ENCODE measurements at regions not wholly inside any gene's neighbourhood (a gene's known extent, or its start where the extent isn't known, plus 50 kb on each side); places are given as distances from the start of the nearest gene placed in this dataset.
"Not testable (repeated sequence)": the region's sequence is repeated elsewhere in the genome, so short reads cannot be mapped to it uniquely, and the experiment has no call there.

- BruUV-seq (replicated peaks): no TSS peak
- Histone ChIP-seq H3K36me3 (ENCODE audit: insufficient read depth, low read length) (no peaks in the 10 kb centered on the region), H3K4me3 (ENCODE audit: low read depth, low read length, poor library complexity, severe bottlenecking) (no peak overlapping the region), H3K27ac (ENCODE audit: low read depth, low read length, poor library complexity, severe bottlenecking) (no peak overlapping the region), H3K79me2 (ENCODE audit: insufficient read depth, low read depth, low read length) (no peaks in the 10 kb centered on the region), H3K4me1 (ENCODE audit: insufficient read depth, low read length, poor library complexity, severe bottlenecking) (no peaks in the 10 kb centered on the region), H3K4me2 (ENCODE audit: low read length) (no peak overlapping the region), H3K9me3 (ENCODE audit: low read length) (no peaks in the 10 kb centered on the region), H4K20me1 (ENCODE audit: insufficient read depth, low read length) (no peaks in the 10 kb centered on the region), H2AFZ (ENCODE audit: low read length) (no peak overlapping the region), H3K9me2 (ENCODE audit: insufficient read depth, low read length) (no peaks in the 10 kb centered on the region)
- TF ChIP-seq CTCF (conservative IDR thresholded peaks at IDR 0.05; ENCODE audit: low read length) (no peak), EZH2phosphoT487 (IDR thresholded peaks at IDR 0.05; ENCODE audit: borderline replicate concordance, low read depth, low read length) (no peak)
- DNase-seq (ENCODE audit: low spot score): no peak
- CTCF ChIA-PET (ENCODE audit: unreplicated experiment): no interaction called here
- intact Hi-C loops (cut with micrococcal nuclease; ENCODE audit: unreplicated experiment): no loop called here
- POLR2A ChIA-PET: no interaction called here
Observed at GRCh38 chr18:75845413-75845812, 417.9 kb upstream of the SMIM21 start.

DNA sequence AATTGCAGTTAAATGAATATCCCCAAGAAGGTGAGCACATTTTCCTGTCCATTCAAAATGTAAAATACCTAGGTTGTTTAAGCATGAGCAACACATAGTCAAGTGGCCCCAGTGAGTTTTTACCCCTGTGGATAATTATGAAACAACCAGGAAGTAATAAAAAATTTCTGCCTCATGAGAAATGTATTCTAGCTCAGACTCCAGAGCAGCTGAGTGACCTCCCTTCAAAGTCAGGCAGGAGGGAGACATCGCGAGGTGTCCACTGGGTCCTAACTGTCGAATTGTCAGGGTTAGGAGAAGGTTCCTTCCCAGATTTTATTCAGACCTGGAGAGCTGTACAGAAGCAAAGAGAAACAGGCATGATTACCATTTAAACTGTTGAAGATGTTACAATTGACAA, 416.6 kb upstream of the SMIM21 start:
- no peaks in the 10 kb centered on the region for H3K4me1 ChIP-seq (ENCODE audit: insufficient read depth, low read length, poor library complexity, severe bottlenecking)
- BruUV-seq (replicated peaks): no TSS peak
- no peaks in the 10 kb centered on the region for H3K9me2 ChIP-seq (ENCODE audit: insufficient read depth, low read length)
- no peaks in the 10 kb centered on the region for H3K9me3 ChIP-seq (ENCODE audit: low read length)
- H3K4me2 ChIP-seq (ENCODE audit: low read length): no peak overlapping the region
- POLR2A ChIA-PET: no interaction called here
- DNase-seq (ENCODE audit: low spot score): no peak
- H2AFZ ChIP-seq (ENCODE audit: low read length): no peak overlapping the region
- no peak overlapping the region for H3K4me3 ChIP-seq (ENCODE audit: low read depth, low read length, poor library complexity, severe bottlenecking)
- no peak overlapping the region for H3K27ac ChIP-seq (ENCODE audit: low read depth, low read length, poor library complexity, severe bottlenecking)
- no peak for TF ChIP-seq CTCF (conservative IDR thresholded peaks at IDR 0.05; ENCODE audit: low read length)
- TF ChIP-seq EZH2phosphoT487 (IDR thresholded peaks at IDR 0.05; ENCODE audit: borderline replicate concordance, low read depth, low read length): no peak
- H3K79me2 ChIP-seq (ENCODE audit: insufficient read depth, low read depth, low read length): no peaks in the 10 kb centered on the region
- H3K36me3 ChIP-seq (ENCODE audit: insufficient read depth, low read length): no peaks in the 10 kb centered on the region
- H4K20me1 ChIP-seq (ENCODE audit: insufficient read depth, low read length): no peaks in the 10 kb centered on the region
- intact Hi-C loops (cut with micrococcal nuclease; ENCODE audit: unreplicated experiment): no loop called here
- CTCF ChIA-PET (ENCODE audit: unreplicated experiment): no interaction called here

- Histone ChIP-seq H3K79me2 (ENCODE audit: insufficient read depth, low read depth, low read length) (no peaks in the 10 kb centered on the region), H3K27ac (ENCODE audit: low read depth, low read length, poor library complexity, severe bottlenecking) (no peak overlapping the region), H3K36me3 (ENCODE audit: insufficient read depth, low read length) (no peaks in the 10 kb centered on the region), H3K9me3 (ENCODE audit: low read length) (no peaks in the 10 kb centered on the region), H4K20me1 (ENCODE audit: insufficient read depth, low read length) (no peaks in the 10 kb centered on the region), H3K4me2 (ENCODE audit: low read length) (no peak overlapping the region), H3K9me2 (ENCODE audit: insufficient read depth, low read length) (no peaks in the 10 kb centered on the region), H2AFZ (ENCODE audit: low read length) (no peak overlapping the region), H3K4me3 (ENCODE audit: low read depth, low read length, poor library complexity, severe bottlenecking) (no peak overlapping the region), H3K4me1 (ENCODE audit: insufficient read depth, low read length, poor library complexity, severe bottlenecking) (no peaks in the 10 kb centered on the region)
- no TSS peak for BruUV-seq (replicated peaks)
- no peak for TF ChIP-seq EZH2phosphoT487 (IDR thresholded peaks at IDR 0.05; ENCODE audit: borderline replicate concordance, low read depth, low read length)
- no peak for TF ChIP-seq CTCF (conservative IDR thresholded peaks at IDR 0.05; ENCODE audit: low read length)
- intact Hi-C loops (cut with micrococcal nuclease; ENCODE audit: unreplicated experiment): no loop called here
- POLR2A ChIA-PET: no interaction called here
- DNase-seq (ENCODE audit: low spot score): no peak
- CTCF ChIA-PET (ENCODE audit: unreplicated experiment): no interaction called here
Observed at GRCh38 chr18:75840131-75840530, 412.6 kb upstream of the SMIM21 start.

GRCh38 chr18:75839686-75840085, 412.2 kb upstream of the SMIM21 start:
- POLR2A ChIA-PET; DNase-seq (ENCODE audit: low spot score); H3K9me2 ChIP-seq (ENCODE audit: insufficient read depth, low read length); H2AFZ ChIP-seq (ENCODE audit: low read length); H3K36me3 ChIP-seq (ENCODE audit: insufficient read depth, low read length); H3K27ac ChIP-seq (ENCODE audit: low read depth, low read length, poor library complexity, severe bottlenecking); H4K20me1 ChIP-seq (ENCODE audit: insufficient read depth, low read length); intact Hi-C loops (cut with micrococcal nuclease; ENCODE audit: unreplicated experiment); H3K4me3 ChIP-seq (ENCODE audit: low read depth, low read length, poor library complexity, severe bottlenecking); H3K4me1 ChIP-seq (ENCODE audit: insufficient read depth, low read length, poor library complexity, severe bottlenecking); H3K4me2 ChIP-seq (ENCODE audit: low read length); BruUV-seq (replicated peaks); H3K79me2 ChIP-seq (ENCODE audit: insufficient read depth, low read depth, low read length); H3K9me3 ChIP-seq (ENCODE audit: low read length); CTCF ChIA-PET (ENCODE audit: unreplicated experiment): not testable (repeated sequence)
